ENCODE measurements at regions not wholly inside any gene's neighbourhood (a gene's known extent, or its start where the extent isn't known, plus 50 kb on each side); places are given as distances from the start of the nearest gene placed in this dataset.
"Not testable (repeated sequence)": the region's sequence is repeated elsewhere in the genome, so short reads cannot be mapped to it uniquely, and the experiment has no call there.

DNA sequence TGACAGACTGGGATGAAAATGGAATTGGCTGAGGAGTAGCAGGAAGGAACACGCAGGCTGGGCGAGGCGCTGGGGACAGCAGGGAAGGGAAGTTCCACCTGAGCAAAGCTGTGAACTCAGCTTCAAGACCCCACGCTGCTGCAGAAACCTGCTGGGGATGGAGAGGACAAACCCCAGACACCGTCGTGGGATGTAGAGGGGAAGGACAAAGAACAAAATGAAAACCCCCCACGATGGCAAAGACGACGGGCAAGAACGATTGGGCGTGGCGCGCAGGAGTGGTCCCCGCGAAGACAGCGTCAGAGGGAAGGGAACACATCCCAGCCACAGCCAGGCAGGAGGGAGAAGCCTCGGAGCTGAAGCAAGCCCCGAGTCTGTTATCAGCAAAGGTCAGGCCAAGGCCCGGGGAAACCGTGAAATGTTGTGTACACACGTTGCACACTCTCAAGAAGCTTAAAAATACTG lies 222.9 kb downstream of the NDUFA10 start:
- no peak for DNase-seq

- DNase-seq: no peak
These were observed 223.5 kb downstream of the NDUFA10 start for GRCh38 chr2:239801404-239802184.

- no peak for DNase-seq
These were observed 224.3 kb downstream of the NDUFA10 start for GRCh38 chr2:239800785-239801386.

GRCh38 chr2:239797316-239797715 lies 227.8 kb downstream of the NDUFA10 start:
- DNase-seq: no peak

DNA sequence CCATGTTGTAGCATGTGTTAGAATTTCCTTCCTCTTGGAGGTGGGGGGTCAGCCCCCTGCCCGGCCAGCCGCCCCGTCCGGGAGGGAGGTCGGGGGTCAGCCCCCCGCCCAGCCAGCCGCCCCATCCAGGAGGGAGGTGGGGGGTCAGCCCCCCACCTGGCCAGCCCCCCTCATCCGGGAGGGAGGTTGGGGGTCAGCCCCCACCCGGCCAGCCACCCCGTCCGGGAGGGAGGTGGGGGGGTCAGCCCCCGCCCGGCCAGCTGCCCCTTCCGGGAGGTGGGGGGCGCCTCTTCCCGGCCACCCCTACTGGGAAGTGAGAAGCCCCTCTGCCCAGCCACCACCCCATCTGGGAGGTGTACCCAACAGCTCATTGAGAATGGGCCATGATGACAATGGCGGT lies 229.4 kb downstream of the NDUFA10 start:
- not testable (repeated sequence) for DNase-seq

- no peak for DNase-seq
These were observed 231.3 kb downstream of the NDUFA10 start for GRCh38 chr2:239793836-239794235.

GRCh38 chr2:239793086-239793485 lies 232.1 kb downstream of the NDUFA10 start:
- no peak for DNase-seq

GRCh38 chr2:239792405-239793084 lies 232.6 kb downstream of the NDUFA10 start:
- DNase-seq: no peak

- DNase-seq: no peak
These were observed 233.4 kb downstream of the NDUFA10 start for GRCh38 chr2:239791526-239792404.

- DNase-seq: no peak
These were observed 234.4 kb downstream of the NDUFA10 start for GRCh38 chr2:239790721-239791120.

DNA sequence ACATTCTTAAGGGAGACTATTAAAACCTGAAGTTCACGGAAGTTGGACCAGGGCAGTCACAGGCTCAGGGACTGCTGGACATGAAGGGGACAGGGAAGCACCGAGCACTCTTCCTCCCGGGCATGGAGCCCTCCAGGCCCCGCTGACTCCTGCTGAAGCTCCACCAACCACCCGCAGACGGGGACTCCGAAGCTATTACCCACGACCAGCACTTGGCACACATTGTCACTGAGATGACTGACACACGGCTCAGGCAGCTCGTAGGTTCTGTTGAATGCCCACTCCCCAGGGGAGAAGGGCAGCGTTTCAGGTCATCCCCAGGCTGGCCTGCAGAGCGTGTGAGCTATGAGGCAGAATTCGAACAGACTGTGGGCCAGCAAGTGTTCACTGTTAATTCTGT lies 234.8 kb downstream of the NDUFA10 start:
- DNase-seq: no peak

GRCh38 chr2:239789711-239790110 lies 235.4 kb downstream of the NDUFA10 start:
- no peak for DNase-seq

DNA sequence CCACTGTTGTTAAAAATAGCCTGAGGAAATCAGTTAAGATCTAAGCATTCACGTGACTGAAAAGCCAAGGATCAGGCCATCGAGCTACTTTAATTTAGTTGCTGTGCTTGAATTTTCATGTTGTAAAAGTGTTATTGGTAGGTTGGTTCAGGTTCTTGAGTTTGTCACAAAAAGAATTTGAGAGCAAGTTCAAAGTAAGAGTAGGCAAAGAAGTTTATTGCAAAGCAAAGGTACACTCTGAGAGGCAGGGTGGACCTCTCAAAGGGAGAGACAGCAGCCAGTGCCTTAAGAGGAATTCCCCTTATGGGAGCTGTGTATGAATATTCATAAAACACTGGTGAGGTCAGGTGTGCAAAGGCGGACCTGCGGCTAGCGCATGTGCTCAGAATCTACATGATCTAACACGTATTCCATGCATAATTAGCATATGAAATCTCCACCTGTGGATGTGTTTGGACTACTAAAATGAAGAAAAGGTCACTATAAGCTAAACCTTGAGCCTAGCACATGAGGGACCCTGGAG lies 236.5 kb downstream of the NDUFA10 start:
- no peak for DNase-seq

DNA sequence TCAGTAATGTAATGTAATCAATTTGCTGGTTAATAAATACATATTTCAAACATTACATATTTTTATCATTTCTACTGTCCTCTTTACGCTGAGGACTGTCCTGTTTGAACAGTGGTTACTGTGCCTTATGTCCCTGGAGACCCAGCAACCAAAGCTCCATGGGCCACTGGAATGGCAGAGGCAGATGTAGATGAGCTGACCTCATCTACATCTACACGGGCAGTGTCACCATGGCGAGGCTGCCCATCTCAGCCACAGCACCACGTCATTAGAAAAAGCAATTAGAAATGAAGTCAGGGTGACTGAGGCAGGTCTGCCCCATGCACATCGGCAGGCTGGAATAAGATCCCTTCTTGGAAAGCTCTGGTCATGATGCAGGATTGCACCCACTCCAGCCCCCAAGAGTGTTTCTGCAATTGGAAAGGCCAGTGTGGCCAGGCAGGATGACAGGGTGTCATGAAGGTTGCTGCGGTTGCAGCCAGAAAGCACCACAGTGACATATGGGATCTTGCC lies 237.5 kb downstream of the NDUFA10 start:
- DNase-seq: no peak

DNA sequence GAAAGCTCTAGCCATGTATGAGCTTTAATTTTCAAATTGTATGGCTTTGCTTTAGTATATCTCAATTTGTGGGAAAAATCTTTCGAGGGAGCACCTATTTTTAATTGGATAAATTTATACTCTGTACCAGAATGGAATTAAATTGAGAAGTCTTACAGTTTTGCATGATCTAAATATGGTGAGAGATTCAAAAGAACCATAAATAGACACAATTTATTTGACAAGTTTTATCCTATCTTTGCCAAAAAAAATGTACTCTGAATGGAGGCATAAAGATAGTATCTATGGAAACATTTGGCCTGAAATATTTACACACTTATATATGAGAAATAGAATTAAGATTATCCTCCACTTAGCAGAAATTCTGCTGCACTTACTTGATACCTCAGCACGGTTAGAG lies 238.4 kb downstream of the NDUFA10 start:
- no peak for DNase-seq

GRCh38 chr2:239781454-239781853 lies 243.7 kb downstream of the NDUFA10 start:
- DNase-seq: no peak

GRCh38 chr2:239780236-239780994 lies 244.7 kb downstream of the NDUFA10 start:
- DNase-seq: no peak

GRCh38 chr2:239779584-239779983 lies 245.6 kb downstream of the NDUFA10 start:
- no peak for DNase-seq

DNA sequence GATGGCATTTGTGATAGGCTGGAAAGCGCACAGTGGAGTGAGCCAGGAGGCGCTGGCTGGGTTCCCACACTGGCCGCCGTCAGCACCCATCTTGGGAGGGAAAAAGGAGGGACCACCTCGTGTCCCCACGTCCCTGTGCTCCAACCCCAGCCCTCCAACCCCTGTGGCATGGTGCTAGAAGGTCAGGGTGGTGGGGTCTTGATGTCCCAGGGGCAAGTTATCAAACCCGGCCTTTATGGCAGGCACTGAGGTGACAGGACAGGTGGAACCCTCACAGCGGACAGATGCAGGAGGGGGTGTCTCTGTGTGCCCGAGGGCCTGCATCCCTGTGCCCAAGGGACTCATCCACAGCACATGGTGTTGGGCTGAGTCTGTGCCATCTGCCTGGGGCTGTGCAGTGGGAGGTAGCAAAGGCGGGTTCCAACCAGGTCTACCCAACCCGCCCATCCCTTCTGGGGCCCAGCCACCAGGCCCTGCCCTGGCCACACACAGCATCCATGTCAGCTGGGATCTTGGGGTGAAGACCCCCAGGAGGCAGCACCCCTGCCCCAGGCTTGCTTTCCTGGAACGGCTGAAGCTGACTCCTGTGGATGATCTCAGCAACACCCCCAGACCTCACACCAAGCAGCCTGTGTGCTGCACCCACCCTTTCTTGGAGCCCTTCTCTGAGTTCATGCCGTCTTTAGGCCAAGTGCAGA lies 246.1 kb downstream of the NDUFA10 start:
- no peak for DNase-seq

DNA sequence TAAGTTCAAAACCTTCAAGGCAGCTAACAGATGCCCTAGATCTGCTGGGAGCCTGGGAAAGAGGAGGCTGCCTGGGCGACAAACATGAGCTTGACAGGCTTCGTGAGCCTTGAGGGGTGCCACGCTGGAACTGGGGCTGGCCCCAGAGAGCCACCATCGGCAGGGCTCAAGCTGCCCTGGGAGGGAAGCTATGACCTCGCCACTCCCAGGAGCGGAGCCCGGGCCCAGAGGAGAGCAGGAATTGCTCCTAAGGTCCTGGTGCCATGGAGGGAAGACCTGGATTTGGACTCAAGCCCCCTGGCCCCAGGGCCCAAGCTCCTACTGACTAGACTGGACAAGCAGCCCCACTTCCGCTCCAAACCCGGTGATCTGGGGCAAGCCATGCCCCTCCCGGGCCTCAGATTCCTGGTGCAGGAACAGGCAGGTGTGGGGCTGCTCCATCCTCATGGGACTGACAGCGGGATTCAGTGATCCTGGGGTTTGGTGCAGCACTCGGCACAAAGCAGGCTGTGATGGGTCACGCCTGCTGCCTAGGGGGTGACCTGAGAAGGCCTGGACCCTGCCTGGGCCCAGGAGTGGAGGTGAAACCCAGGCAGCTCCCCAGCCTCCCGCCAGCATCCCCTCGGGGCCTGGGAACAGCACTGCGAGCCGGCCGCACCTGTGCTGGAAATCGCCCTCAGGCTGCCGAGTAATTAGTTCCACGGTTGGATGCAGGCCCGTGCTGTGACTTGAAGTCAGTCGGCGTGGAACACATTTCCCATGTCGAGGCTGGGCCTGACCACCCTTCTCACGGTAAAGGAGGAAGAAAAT lies 246.9 kb downstream of the NDUFA10 start:
- DNase-seq: no peak
